ENCODE measurements at regions not wholly inside any gene's neighbourhood (a gene's known extent, or its start where the extent isn't known, plus 50 kb on each side); places are given as distances from the start of the nearest gene placed in this dataset.

GRCh38 chr5:5005353-5005752 lies 134.8 kb upstream of the ADAMTS16 start:
- no peaks in the 10 kb centered on the region for H3K9me3 ChIP-seq

GRCh38 chr5:5006548-5006947 lies 133.6 kb upstream of the ADAMTS16 start:
- intact Hi-C loops (cut with DNase I), result no loop called here
- Histone ChIP-seq H3K27ac (no peak overlapping the region), H3K9me3 (no peaks in the 10 kb centered on the region), H3K27me3 (no peaks in the 10 kb centered on the region), H3K4me3 (no peak overlapping the region), H3K36me3 (no peaks in the 10 kb centered on the region), H3K4me1 (no peaks in the 10 kb centered on the region), H3K9ac (ENCODE audit: low read depth in 2 of 2, low read length in 2 of 2) (no peak overlapping the region)
- DNase-seq, result no peak
- TF ChIP-seq, protein P1, sequence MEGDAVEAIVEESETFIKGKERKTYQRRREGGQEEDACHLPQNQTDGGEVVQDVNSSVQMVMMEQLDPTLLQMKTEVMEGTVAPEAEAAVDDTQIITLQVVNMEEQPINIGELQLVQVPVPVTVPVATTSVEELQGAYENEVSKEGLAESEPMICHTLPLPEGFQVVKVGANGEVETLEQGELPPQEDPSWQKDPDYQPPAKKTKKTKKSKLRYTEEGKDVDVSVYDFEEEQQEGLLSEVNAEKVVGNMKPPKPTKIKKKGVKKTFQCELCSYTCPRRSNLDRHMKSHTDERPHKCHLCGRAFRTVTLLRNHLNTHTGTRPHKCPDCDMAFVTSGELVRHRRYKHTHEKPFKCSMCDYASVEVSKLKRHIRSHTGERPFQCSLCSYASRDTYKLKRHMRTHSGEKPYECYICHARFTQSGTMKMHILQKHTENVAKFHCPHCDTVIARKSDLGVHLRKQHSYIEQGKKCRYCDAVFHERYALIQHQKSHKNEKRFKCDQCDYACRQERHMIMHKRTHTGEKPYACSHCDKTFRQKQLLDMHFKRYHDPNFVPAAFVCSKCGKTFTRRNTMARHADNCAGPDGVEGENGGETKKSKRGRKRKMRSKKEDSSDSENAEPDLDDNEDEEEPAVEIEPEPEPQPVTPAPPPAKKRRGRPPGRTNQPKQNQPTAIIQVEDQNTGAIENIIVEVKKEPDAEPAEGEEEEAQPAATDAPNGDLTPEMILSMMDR (IDR thresholded peaks at IDR 0.05), result no peak

More at GRCh38 chr5:5005353-5005752, 134.8 kb upstream of the ADAMTS16 start:
- Histone ChIP-seq H3K4me3 (no peak overlapping the region), H3K9ac (ENCODE audit: low read depth in 2 of 2, low read length in 2 of 2) (no peak overlapping the region), H3K27ac (no peak overlapping the region), H3K4me1 (no peaks in the 10 kb centered on the region), H3K36me3 (no peaks in the 10 kb centered on the region), H3K27me3 (no peaks in the 10 kb centered on the region)
- intact Hi-C loops (cut with DNase I), result no loop called here
- DNase-seq, result no peak
- TF ChIP-seq, protein P1 (IDR thresholded peaks at IDR 0.05), result no peak

- TF ChIP-seq, protein P1 (IDR thresholded peaks at IDR 0.05), result no peak
- H3K36me3 ChIP-seq, result no peaks in the 10 kb centered on the region
Measured at GRCh38 chr5:5009240-5009639, 130.9 kb upstream of the ADAMTS16 start.

GRCh38 chr5:5011151-5011550 lies 129.0 kb upstream of the ADAMTS16 start:
- Histone ChIP-seq H3K4me1 (no peaks in the 10 kb centered on the region), H3K27ac (no peak overlapping the region), H3K27me3 (no peaks in the 10 kb centered on the region), H3K9ac (ENCODE audit: low read depth in 2 of 2, low read length in 2 of 2) (no peak overlapping the region), H3K4me3 (no peak overlapping the region), H3K36me3 (no peaks in the 10 kb centered on the region), H3K9me3 (no peaks in the 10 kb centered on the region)
- no peak for DNase-seq
- intact Hi-C loops (cut with DNase I), result no loop called here
- TF ChIP-seq, protein P1 (IDR thresholded peaks at IDR 0.05), result no peak

More at GRCh38 chr5:5009240-5009639, 130.9 kb upstream of the ADAMTS16 start:
- no peaks in the 10 kb centered on the region for H3K9me3 ChIP-seq
- no peak for DNase-seq
- H3K4me3 ChIP-seq, result no peak overlapping the region
- intact Hi-C loops (cut with DNase I), result no loop called here
- H3K4me1 ChIP-seq, result no peaks in the 10 kb centered on the region
- H3K27ac ChIP-seq, result no peak overlapping the region
- H3K27me3 ChIP-seq, result no peaks in the 10 kb centered on the region
- no peak overlapping the region for H3K9ac ChIP-seq (ENCODE audit: low read depth in 2 of 2, low read length in 2 of 2)

DNA sequence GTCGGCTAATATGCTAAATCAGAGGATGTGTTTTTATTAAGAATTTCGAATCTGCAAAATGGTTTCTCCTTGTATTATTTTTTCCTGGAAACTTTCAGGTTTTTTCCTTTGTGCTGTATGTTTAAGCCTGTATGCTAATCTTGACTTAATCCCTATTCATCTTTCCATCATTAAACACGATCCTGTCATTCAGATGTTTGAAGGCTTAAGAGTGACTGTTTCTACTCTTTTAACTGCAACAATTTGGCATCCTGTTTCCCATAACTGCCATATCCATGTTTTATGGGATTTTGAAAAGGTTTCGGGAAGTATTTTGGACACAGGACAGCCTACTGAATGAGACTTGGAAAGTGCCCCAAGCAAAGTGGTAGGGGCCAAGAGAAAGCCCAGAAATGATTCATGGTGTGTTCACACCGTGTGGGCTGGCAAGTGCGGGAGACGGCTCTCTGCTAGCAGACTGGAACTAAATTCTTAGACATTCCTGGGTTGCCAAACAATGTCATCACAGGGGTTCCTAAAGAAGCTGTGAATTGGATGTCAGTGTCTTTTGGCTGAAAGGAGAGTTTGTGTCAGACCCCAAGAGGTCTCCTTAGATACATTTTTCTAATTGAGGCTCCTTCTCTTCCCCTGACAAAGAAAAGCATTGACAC lies 125.4 kb upstream of the ADAMTS16 start:
- Histone ChIP-seq H3K27me3 (no peaks in the 10 kb centered on the region), H3K36me3 (no peaks in the 10 kb centered on the region), H3K9ac (ENCODE audit: low read depth in 2 of 2, low read length in 2 of 2) (no peak overlapping the region), H3K4me1 (no peaks in the 10 kb centered on the region), H3K9me3 (no peaks in the 10 kb centered on the region), H3K4me3 (no peak overlapping the region), H3K27ac (no peak overlapping the region)
- TF ChIP-seq, protein P1 (IDR thresholded peaks at IDR 0.05), result no peak
- intact Hi-C loops (cut with DNase I), result no loop called here
- DNase-seq, result no peak

Data from colonic mucosa (tissue), 4 donors.